ENCODE measurements at regions not wholly inside any gene's neighbourhood (a gene's known extent, or its start where the extent isn't known, plus 50 kb on each side); places are given as distances from the start of the nearest gene placed in this dataset.

GRCh38 chr6:14795451-14795850 lies 450.4 kb upstream of the JARID2 start:
- DNase-seq (ENCODE audit: low spot score) (no peak), ATAC-seq (ENCODE audit: low read depth) (no peak)
- Histone ChIP-seq H3K27me3 (ENCODE audit: insufficient read depth, poor library complexity, severe bottlenecking) (no peaks in the 10 kb centered on the region), H3K4me3 (ENCODE audit: severe bottlenecking) (no peak overlapping the region), H3K36me3 (ENCODE audit: low read depth) (no peaks in the 10 kb centered on the region), H3K9me3 (ENCODE audit: severe bottlenecking) (no peaks in the 10 kb centered on the region), H3K4me1 (ENCODE audit: insufficient read depth, poor library complexity, severe bottlenecking) (peaks cover 6% of the 10 kb centered on the region), H3K27ac (ENCODE audit: poor library complexity, severe bottlenecking) (no peak overlapping the region)
- TF ChIP-seq CTCF (IDR thresholded peaks at IDR 0.05; ENCODE audit: poor library complexity, severe bottlenecking) = no peak

GRCh38 chr6:14796974-14797762 lies 448.7 kb upstream of the JARID2 start:
- Histone ChIP-seq H3K4me1 (ENCODE audit: insufficient read depth, poor library complexity, severe bottlenecking) (no peaks in the 10 kb centered on the region), H3K9me3 (ENCODE audit: severe bottlenecking) (no peaks in the 10 kb centered on the region), H3K4me3 (ENCODE audit: severe bottlenecking) (no peak overlapping the region), H3K27me3 (ENCODE audit: insufficient read depth, poor library complexity, severe bottlenecking) (no peaks in the 10 kb centered on the region), H3K27ac (ENCODE audit: poor library complexity, severe bottlenecking) (no peak overlapping the region), H3K36me3 (ENCODE audit: low read depth) (no peaks in the 10 kb centered on the region)
- no peak for ATAC-seq (ENCODE audit: low read depth)
- DNase-seq (ENCODE audit: low spot score) = no peak
- TF ChIP-seq CTCF (IDR thresholded peaks at IDR 0.05; ENCODE audit: poor library complexity, severe bottlenecking) = no peak

GRCh38 chr6:14797875-14798593 lies 447.8 kb upstream of the JARID2 start:
- DNase-seq (ENCODE audit: low spot score) (no peak), ATAC-seq (ENCODE audit: low read depth) (no peak)
- Histone ChIP-seq H3K36me3 (ENCODE audit: low read depth) (no peaks in the 10 kb centered on the region), H3K4me3 (ENCODE audit: severe bottlenecking) (no peak overlapping the region), H3K27ac (ENCODE audit: poor library complexity, severe bottlenecking) (no peak overlapping the region), H3K4me1 (ENCODE audit: insufficient read depth, poor library complexity, severe bottlenecking) (no peaks in the 10 kb centered on the region), H3K9me3 (ENCODE audit: severe bottlenecking) (no peaks in the 10 kb centered on the region), H3K27me3 (ENCODE audit: insufficient read depth, poor library complexity, severe bottlenecking) (no peaks in the 10 kb centered on the region)
- TF ChIP-seq CTCF (IDR thresholded peaks at IDR 0.05; ENCODE audit: poor library complexity, severe bottlenecking) = no peak

GRCh38 chr6:14798594-14798982 lies 447.3 kb upstream of the JARID2 start:
- DNase-seq (ENCODE audit: low spot score) = no peak
- Histone ChIP-seq H3K9me3 (ENCODE audit: severe bottlenecking) (no peaks in the 10 kb centered on the region), H3K4me1 (ENCODE audit: insufficient read depth, poor library complexity, severe bottlenecking) (no peaks in the 10 kb centered on the region), H3K36me3 (ENCODE audit: low read depth) (no peaks in the 10 kb centered on the region), H3K27ac (ENCODE audit: poor library complexity, severe bottlenecking) (no peak overlapping the region), H3K27me3 (ENCODE audit: insufficient read depth, poor library complexity, severe bottlenecking) (no peaks in the 10 kb centered on the region), H3K4me3 (ENCODE audit: severe bottlenecking) (no peak overlapping the region)
- ATAC-seq (ENCODE audit: low read depth) = no peak
- TF ChIP-seq CTCF (IDR thresholded peaks at IDR 0.05; ENCODE audit: poor library complexity, severe bottlenecking) = no peak
